ENCODE measurements at regions not wholly inside any gene's neighbourhood (a gene's known extent, or its start where the extent isn't known, plus 50 kb on each side); places are given as distances from the start of the nearest gene placed in this dataset.

- Histone ChIP-seq H3K9me3 (ENCODE audit: insufficient read depth, low read length, severe bottlenecking) (no peaks in the 10 kb centered on the region), H3K27me3 (ENCODE audit: insufficient read depth, low read length, poor library complexity) (no peaks in the 10 kb centered on the region), H3K9ac (ENCODE audit: low read depth, low read length) (no peak overlapping the region), H3K36me3 (ENCODE audit: insufficient read depth, low read length) (no peaks in the 10 kb centered on the region), H3K4me3 (ENCODE audit: low read depth in 1 of 2, low read length in 2 of 2) (no peak overlapping the region), H3K79me2 (ENCODE audit: insufficient read depth, low read length) (no peaks in the 10 kb centered on the region), H2AFZ (ENCODE audit: low read depth, low read length) (no peak overlapping the region), H3K4me1 (ENCODE audit: insufficient read depth, low read length) (no peaks in the 10 kb centered on the region), H3K27ac (ENCODE audit: low read length) (no peak overlapping the region), H4K20me1 (ENCODE audit: insufficient read depth, low read length) (no peaks in the 10 kb centered on the region), H3K4me2 (ENCODE audit: insufficient read depth, low read length) (no peak overlapping the region)
- no peak for DNase-seq
- no peak for ATAC-seq (ENCODE audit: insufficient read depth, low read depth)
- no peak for TF ChIP-seq EZH2 (IDR thresholded peaks at IDR 0.05; ENCODE audit: borderline replicate concordance, low read depth, low read length, severe bottlenecking)
- TF ChIP-seq, protein P1, sequence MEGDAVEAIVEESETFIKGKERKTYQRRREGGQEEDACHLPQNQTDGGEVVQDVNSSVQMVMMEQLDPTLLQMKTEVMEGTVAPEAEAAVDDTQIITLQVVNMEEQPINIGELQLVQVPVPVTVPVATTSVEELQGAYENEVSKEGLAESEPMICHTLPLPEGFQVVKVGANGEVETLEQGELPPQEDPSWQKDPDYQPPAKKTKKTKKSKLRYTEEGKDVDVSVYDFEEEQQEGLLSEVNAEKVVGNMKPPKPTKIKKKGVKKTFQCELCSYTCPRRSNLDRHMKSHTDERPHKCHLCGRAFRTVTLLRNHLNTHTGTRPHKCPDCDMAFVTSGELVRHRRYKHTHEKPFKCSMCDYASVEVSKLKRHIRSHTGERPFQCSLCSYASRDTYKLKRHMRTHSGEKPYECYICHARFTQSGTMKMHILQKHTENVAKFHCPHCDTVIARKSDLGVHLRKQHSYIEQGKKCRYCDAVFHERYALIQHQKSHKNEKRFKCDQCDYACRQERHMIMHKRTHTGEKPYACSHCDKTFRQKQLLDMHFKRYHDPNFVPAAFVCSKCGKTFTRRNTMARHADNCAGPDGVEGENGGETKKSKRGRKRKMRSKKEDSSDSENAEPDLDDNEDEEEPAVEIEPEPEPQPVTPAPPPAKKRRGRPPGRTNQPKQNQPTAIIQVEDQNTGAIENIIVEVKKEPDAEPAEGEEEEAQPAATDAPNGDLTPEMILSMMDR (IDR thresholded peaks at IDR 0.05; ENCODE audit: borderline replicate concordance, extremely low read depth, low read length, poor library complexity, severe bottlenecking), result no peak
Observed at GRCh38 chr15:29435811-29436210, 166.2 kb upstream of the NSMCE3 start.

GRCh38 chr15:29434280-29434679 lies 164.7 kb upstream of the NSMCE3 start:
- TF ChIP-seq, protein P1 (IDR thresholded peaks at IDR 0.05; ENCODE audit: borderline replicate concordance, extremely low read depth, low read length, poor library complexity, severe bottlenecking), result no peak
- no peak for TF ChIP-seq EZH2 (IDR thresholded peaks at IDR 0.05; ENCODE audit: borderline replicate concordance, low read depth, low read length, severe bottlenecking)
- Histone ChIP-seq H3K27me3 (ENCODE audit: insufficient read depth, low read length, poor library complexity) (no peaks in the 10 kb centered on the region), H2AFZ (ENCODE audit: low read depth, low read length) (no peak overlapping the region), H3K9me3 (ENCODE audit: insufficient read depth, low read length, severe bottlenecking) (no peaks in the 10 kb centered on the region), H4K20me1 (ENCODE audit: insufficient read depth, low read length) (no peaks in the 10 kb centered on the region), H3K4me3 (ENCODE audit: low read depth in 1 of 2, low read length in 2 of 2) (no peak overlapping the region), H3K36me3 (ENCODE audit: insufficient read depth, low read length) (no peaks in the 10 kb centered on the region), H3K27ac (ENCODE audit: low read length) (no peak overlapping the region), H3K79me2 (ENCODE audit: insufficient read depth, low read length) (no peaks in the 10 kb centered on the region), H3K9ac (ENCODE audit: low read depth, low read length) (no peak overlapping the region), H3K4me2 (ENCODE audit: insufficient read depth, low read length) (no peak overlapping the region), H3K4me1 (ENCODE audit: insufficient read depth, low read length) (no peaks in the 10 kb centered on the region)
- ATAC-seq (ENCODE audit: insufficient read depth, low read depth), result no peak
- no peak for DNase-seq

- Histone ChIP-seq H3K9me3 (ENCODE audit: insufficient read depth, low read length, severe bottlenecking) (no peaks in the 10 kb centered on the region), H2AFZ (ENCODE audit: low read depth, low read length) (no peak overlapping the region), H3K4me1 (ENCODE audit: insufficient read depth, low read length) (no peaks in the 10 kb centered on the region), H3K4me2 (ENCODE audit: insufficient read depth, low read length) (no peak overlapping the region), H3K36me3 (ENCODE audit: insufficient read depth, low read length) (no peaks in the 10 kb centered on the region), H3K4me3 (ENCODE audit: low read depth in 1 of 2, low read length in 2 of 2) (no peak overlapping the region), H3K9ac (ENCODE audit: low read depth, low read length) (no peak overlapping the region), H4K20me1 (ENCODE audit: insufficient read depth, low read length) (no peaks in the 10 kb centered on the region), H3K79me2 (ENCODE audit: insufficient read depth, low read length) (no peaks in the 10 kb centered on the region), H3K27ac (ENCODE audit: low read length) (no peak overlapping the region), H3K27me3 (ENCODE audit: insufficient read depth, low read length, poor library complexity) (no peaks in the 10 kb centered on the region)
- no peak for ATAC-seq (ENCODE audit: insufficient read depth, low read depth)
- TF ChIP-seq EZH2 (IDR thresholded peaks at IDR 0.05; ENCODE audit: borderline replicate concordance, low read depth, low read length, severe bottlenecking), result no peak
- TF ChIP-seq, protein P1 (IDR thresholded peaks at IDR 0.05; ENCODE audit: borderline replicate concordance, extremely low read depth, low read length, poor library complexity, severe bottlenecking), result no peak
- DNase-seq, result no peak
Observed at GRCh38 chr15:29433507-29434248, 164.1 kb upstream of the NSMCE3 start.
